ENCODE measurements at regions not wholly inside any gene's neighbourhood (a gene's known extent, or its start where the extent isn't known, plus 50 kb on each side); places are given as distances from the start of the nearest gene placed in this dataset.
"Not testable (repeated sequence)": the region's sequence is repeated elsewhere in the genome, so short reads cannot be mapped to it uniquely, and the experiment has no call there.

DNA sequence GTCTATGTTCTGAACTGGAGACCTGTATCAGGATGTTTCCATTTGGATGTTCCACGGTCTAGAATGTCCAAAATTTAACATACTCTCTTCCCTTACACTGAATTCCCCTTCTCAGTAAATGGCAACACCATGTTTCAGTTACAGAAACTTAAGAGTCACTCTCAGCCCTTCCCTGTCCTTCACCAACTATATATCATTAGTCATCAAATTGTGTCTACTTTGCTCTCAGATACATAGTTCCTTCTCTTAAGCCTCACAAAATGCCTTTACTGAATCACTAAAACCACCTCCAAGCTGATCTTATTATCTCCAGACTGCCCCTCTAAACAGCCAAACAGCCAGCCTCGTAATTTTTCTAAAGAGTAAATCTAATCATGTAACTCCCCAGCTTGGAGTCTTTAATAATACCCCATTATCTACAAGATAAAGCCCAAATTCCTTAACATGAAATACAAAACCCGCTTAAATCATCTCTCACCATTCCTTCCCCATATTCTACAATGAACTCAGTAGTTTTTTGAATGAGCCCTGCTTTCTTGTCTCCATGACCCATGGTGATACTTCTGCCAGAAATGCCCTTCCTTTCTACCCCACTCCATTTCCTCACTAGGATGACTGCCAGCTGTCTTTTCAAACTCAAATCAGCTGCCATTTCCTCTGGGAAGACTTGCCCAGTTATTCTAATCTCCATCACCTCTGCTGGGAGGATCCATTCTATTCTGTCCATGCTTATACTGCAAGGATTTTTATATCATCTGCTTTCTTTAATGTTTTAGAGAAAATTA, 102.7 kb upstream of the ARHGAP42 start:
- DNase-seq (ENCODE audit: low read depth), result no peak

DNA sequence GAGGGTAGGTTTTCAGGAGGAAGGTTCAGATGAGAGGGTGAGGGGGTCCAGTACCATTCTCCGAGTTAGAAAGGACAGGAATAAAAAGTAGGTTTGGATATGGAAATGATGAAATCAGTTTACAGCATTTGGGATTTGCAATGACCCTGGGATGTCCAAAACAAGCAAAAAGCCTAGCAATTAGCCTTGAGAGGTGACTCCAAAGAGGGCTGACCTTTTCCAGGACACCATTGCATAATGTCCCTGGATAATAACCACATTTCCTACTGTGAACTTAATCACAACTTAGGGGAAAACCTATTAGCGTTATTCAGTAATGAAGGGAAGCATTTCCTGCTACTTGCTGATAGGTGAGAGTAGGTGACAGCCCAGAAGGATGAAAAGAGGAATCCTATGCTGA, 101.4 kb upstream of the ARHGAP42 start:
- DNase-seq (ENCODE audit: low read depth), result no peak

DNA sequence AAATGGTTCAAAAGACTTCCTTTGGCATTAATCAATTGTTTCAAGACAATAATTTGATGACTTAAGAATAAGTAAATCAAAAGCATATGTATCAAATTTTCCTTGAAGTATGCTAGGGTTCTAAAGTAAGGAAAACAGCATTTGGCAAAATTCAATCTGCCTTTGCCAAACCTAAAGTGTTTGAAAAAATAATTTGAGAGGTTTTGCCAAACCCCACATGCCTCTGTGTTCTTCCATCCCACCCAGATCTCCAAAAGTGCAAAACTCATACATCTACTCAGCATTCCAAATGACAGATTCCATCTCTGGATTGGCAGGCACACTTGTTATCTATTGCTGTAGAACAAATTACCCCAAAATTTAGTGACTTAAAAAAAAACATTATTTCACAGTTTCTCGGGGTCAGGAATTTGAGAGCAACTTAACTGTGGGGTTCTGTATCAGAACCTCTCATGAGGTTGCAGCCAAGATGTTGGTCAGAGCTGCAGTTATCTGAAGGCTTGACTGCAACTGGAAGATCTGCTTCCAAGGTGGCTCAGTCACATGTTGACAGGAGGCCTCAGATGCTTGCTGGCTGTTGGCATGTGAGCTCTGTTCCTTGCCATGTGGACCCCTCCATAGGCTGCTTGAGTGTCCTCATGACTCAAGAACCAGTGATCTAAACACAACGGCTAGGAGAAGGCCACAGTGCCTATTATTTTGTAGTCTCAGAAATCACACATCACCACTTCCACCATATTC, 100.6 kb upstream of the ARHGAP42 start:
- DNase-seq (ENCODE audit: low read depth), result no peak

DNA sequence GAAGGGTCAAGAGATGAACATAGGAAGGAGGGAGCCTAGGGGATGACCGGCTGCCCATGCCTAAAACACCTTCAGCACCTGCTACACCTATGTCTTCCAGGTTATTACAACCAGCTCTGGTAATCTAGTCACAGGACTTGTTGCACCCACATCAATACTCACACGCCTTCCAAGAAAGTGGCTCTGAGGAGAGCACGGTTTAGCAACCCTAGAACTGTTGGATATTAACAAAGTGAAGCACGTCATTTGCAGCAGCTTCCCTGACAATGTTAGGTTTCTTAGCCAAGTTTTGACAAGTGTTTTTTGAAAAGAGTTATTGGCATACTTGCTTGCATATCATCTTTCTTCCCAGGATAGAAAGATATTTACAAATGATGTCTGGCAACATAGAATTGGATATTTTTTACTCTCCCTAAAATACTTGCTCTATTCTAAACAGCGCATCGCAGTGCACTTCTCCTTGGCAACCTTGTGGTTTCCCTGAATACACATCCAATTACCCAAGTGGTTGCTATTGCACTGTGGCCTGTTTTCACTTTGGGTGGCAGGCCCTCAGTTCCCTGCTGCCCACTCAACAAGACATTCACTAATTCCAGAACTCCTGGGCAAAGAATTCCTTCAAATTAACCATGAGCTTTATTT, 94.3 kb upstream of the ARHGAP42 start:
- DNase-seq (ENCODE audit: low read depth), result no peak

DNA sequence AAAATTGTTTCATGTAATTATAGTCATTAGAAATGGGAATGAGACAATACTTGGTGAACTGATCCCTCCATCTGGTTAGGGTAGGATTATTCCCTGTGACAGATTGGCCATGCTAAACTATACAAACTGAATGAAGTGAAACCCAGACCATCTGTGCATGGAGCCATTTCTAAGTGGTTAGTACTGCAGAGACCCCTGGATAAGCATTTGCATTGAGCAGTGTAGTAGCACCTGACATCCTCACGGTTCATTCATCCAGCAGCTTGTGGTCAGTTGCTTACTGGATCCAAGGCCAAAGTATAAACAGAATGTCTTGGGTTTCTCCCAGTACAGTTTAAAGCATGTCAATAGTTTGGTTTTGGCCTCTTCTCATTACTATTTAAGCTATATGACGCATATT, 93.8 kb upstream of the ARHGAP42 start:
- no peak for DNase-seq (ENCODE audit: low read depth)

DNA sequence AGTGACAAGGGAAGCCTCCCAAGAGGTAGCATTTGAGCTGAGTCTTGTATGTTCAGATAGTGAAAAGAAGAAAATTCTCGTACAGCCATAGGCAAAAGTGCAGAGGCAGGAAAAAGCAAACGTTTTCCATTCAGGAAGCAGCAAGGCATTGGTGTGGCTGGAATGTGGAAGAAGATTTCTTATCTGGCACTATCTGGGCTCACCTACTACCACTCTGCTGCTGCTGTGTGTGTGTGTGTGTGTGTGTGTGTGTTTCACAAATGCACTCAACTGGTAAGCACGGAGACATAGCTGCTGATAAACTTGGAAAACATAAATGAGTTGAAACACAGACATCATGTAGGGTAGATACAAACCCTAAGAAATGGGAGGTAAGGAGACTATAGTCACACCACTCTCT, 92.8 kb upstream of the ARHGAP42 start:
- no peak for DNase-seq (ENCODE audit: low read depth)

DNA sequence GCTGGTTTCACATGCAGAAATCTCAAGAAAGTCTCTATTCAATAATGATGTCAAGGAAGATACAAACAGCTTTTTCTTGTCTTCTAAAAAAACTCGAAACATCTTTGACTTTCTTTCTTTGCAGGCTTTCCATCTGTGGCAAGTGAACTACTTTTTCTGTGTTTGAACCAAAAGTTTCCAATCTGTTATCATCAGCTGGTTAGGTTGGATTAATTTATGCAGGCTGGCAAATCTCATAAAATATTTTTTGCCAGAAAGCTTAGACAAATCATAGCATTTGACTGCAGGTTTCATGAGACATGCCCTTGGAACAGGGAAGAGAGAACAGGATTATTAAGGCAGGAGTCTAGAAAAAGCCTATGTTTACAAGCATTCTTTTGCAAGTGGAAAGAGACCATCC, 86.1 kb upstream of the ARHGAP42 start:
- no peak for DNase-seq (ENCODE audit: low read depth)

DNA sequence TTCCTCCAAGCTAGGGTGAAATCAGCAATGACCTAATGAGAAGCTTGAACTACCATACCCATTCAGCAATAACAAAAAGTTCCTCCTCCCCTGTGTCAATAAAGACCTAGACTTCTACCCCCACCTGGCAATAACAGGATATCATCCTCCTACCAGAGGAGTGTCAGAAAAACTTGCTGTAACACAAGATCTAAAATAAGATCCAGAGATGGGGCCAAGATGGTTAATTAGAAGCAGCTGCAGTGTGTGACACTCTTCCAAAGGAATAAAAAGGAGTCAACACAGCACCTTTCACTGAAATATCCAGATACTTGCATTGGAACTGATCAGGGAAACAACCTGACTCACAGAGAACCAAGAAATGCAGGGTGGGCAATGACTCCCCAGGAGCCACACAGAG, 84.4 kb upstream of the ARHGAP42 start:
- DNase-seq (ENCODE audit: low read depth), result no peak

DNA sequence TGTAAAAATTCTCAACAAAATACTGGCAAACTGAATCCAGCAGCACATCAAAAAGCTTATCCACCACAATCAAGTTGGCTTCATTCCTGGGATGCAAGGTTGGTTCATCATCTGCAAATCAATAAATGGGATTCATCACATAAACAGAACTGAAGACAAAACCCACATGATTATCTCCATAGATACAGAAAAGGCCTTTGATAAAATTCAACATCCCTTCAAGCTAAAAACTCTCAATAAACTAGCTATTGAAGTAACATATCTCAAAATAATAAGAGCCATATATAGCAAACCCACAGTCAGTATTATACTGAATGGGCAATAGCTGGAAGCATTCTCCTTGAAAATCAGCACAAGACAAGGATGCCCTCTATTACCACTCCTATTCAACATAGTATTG, 79.3 kb upstream of the ARHGAP42 start:
- not testable (repeated sequence) for DNase-seq (ENCODE audit: low read depth)

DNA sequence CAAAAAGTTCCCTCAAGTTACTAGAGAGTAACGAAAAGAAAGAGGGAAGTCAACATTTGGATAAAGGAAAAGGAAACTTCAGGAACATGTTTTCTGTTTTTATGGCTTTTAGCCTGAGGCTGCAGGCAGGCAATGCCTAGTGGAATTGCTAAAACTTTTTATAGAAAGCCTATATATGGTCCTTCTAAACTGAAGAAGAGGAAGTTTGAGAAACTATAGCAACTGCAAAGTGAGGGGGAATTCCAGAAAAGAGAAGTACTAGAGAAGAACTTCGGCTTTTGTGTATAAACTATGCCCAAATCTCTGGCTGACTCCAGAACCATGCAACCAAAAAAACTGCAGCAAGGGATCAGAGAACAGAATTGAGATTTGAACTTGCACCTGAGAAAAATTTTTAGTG, 74.3 kb upstream of the ARHGAP42 start:
- no peak for DNase-seq (ENCODE audit: low read depth)

DNA sequence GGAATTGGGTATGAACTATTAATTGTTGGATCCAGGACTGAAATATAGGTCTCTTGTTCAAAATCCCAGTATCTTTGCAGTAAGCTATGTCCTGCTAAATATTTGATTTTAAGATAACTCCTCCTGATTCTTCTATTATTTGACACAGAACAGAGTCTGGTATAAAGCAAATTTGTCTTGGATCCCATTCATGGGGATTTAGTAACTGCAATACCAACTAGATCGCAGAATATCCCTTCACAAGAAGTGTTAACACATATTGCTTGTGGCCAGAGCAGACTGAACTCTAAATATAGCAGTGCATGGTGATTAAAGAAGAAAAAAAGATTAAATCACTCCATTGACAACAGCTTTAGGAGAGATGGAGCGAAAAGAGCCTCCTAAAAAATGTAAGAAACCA, 68.2 kb upstream of the ARHGAP42 start:
- DNase-seq (ENCODE audit: low read depth), result no peak

DNA sequence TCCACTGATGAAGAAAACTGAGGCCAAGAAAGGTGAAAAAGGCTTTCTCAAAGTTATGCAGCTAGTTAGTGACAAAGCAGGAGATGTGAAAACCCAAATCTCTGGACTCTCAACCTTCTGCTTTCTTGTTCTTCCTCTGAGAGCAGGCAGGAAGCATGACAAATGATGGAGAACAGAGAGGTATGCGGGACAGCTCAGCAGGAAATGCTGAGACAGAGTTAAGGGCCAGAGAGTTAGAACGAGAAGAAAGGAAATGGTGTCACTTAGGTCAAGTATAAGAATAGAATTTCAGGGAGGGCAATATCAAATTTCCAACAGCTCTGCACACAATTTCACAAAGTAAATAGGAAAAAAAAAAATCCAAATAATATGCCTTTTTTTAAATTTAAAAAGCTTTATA, 67.6 kb upstream of the ARHGAP42 start:
- peak; percentile 71 for DNase-seq (ENCODE audit: low read depth)

DNA sequence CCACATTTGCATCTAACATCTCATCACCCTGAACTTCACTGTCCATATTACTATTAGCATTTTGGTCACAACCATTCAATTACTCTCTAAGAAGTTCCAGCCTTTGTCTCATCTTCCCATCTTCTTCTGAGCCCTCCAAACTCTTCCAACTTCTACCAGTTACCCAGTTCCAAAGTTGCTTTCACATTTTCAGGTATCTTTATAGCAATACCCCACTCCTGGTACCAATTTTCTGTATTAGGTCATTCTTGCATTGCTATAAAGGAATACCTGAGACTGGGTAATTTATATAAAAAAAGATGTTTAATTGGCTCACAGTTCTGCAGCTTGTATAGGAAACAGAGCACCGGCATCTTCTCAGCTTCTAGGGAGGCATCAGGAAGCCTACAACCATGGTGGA, 64.7 kb upstream of the ARHGAP42 start:
- no peak for DNase-seq (ENCODE audit: low read depth)

DNA sequence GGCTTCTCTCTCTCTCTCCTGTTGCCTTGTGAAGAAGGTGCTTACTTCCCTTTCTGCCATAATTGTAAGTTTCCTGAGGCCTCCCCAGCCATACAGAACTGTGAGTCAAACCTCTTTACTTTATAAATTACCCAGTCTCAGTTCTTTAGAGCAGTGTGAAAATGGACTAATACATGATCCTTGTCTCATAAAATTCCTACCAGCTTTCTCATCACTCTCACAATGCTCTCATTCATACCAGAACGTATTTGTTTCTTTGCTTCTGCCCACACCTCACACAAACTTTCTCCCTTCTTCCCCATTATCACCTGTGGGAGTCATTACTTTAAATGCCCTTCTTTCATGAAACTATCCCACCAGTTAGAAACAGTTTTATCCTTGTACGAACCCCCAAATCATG, 62.7 kb upstream of the ARHGAP42 start:
- DNase-seq (ENCODE audit: low read depth), result no peak

DNA sequence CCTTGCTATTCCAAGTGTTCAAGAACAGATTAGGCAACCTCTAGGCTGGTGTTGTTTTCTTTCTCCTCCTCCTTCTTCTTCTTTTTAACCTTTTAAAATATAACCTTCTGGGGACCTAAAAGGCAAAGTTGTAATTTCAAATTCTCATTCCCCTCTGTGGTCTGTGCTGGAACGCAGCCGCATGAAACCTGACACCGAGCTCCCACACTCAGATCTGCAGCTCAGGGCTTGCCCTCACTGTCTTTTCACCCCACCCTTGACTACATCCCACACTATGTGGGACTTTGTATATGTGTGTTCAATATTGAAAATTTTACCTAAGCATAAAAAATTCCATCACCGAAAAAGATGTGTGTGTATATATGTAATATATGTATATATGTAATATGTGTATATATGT, 62.0 kb upstream of the ARHGAP42 start:
- DNase-seq (ENCODE audit: low read depth), result no peak

DNA sequence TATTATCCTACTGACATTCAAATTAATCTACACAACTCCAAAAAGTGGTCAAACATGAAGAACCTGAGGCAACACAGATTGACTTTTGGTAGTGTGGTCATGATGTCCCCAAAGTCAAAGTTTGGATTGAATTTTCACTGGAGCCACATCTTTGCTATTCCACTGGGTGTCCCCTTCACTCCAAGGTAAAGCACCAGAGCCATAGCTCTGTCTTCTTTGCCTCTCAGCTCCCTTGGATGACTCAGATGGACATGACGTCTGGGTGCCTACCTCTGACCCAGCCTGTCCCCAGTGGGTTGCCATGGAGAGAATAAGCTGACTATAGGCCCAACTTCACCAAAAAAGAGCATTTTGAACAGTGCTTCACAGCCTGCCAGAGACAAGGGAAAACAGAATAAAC, 57.4 kb upstream of the ARHGAP42 start:
- DNase-seq (ENCODE audit: low read depth), result no peak

DNA sequence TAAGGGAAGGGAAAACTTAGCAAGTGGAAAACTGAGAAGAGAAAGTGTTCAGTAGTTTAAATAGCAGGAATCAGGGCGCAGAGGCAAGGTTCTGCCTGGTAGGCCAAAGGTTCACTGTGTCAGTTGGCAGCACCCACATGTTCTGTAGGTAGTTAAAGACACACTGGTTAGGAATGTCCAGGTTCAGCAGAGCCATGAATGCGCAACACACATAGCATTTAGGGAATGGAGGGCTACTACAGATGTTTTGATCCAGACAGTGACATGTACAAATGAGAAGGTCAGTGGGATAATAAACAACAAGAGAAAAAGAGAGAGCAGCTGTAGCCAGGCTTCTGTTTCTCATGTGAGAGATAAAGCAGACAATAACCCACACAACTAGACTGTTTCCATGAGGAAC, 56.2 kb upstream of the ARHGAP42 start:
- DNase-seq (ENCODE audit: low read depth), result no peak

DNA sequence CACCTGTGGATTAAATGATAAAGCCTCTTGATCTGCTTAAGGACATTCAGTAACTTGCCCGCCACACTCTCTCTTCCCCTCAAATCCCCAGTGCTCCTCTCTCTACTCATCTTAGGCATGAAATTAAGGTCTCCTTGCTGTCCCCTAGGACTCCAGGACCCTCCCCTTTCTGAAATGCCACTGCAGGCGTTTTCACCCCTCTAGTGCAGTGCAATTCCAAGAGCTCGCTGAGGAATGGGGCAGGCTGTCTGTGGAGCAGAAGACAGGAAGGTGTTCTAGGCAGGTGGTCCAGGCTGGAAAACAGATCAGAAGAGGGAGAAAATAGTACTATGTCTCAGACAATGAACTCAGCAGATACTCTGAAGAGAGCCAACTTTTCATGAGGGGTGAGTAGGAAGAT, 55.8 kb upstream of the ARHGAP42 start:
- no peak for DNase-seq (ENCODE audit: low read depth)

DNA sequence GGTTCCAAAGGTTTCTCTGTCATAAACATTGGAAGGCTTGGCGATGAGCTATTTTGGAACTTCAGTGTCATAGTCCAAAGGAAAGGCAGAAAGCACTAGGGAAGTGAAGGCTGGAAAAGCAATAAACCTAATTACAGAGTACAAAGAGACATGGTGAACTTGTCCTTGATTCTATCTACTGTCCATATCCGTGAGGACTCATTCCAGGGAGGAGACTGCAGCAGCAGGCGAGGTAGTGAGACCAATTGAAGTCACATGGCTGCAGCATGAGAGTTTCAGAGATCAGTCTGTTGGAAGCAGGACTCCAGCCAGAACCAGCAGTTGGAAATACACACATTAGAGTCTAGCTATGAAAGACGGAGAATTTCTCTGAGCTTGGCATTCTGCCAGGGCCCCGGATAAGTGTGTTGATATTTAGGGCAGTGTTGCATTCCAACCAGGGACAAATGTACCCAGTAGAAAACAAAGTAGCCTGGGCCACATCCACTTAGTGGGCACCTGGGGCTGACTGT, 54.1 kb upstream of the ARHGAP42 start:
- DNase-seq (ENCODE audit: low read depth), result no peak

DNA sequence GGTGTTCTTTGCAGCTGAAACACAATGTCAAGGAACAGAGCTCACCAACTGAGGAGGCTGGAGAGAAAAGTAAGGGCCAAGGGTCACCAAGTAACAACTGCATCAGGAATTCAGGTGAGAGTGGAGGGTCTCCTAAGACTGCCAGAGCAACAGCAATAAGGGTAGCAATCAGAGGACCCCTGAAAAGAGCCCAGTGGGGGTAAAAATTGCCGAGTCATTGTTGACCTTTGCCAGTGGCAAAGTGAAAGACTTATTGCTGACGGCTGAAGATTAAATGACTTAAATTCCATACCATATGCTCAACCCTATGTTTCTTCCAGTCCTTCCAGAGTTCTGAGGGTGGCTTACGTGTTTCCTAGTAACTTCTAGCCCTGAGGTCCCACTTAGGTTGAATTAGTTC, 51.9 kb upstream of the ARHGAP42 start:
- no peak for DNase-seq (ENCODE audit: low read depth)

DNA sequence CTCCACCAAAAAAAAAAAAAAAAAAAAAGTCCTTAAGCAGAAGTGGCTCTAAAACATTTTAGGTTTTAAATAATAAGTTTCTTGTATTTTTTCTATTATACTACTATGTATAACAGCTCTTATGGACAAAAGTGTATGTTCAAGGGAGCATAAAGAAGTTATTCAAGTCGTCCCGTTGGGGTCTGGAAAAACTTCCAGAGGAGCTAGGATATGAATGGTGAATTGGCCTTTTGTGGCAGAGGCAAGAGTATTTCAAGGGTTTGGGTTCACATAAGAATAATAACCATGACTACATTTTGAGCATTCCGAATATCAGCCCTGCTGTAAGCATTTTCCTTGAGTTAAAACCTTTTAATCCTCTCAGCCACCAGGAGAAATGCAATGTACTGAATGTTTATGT, 50.6 kb upstream of the ARHGAP42 start:
- DNase-seq (ENCODE audit: low read depth), result no peak

Data from HS-5 (cell line).